Thyroid gland (tissue), 4 donors: ENCODE measurements at regions not wholly inside any gene's neighbourhood (a gene's known extent, or its start where the extent isn't known, plus 50 kb on each side); places are given as distances from the start of the nearest gene placed in this dataset.

Experiments
- DNase-seq, 2 donors: peaks; one replicate each; pipeline ENCODE4 v3.0.0-alpha.2; 2019
- H3K27ac ChIP-seq, 3 donors: fragments of 200-600 bp; sonication (generic); 1 replicate in 2 of 3; 2 replicates in 1 of 3; pipeline ENCODE4 v1.5.1; 2016 to 2019; ENCODE audit warnings: mild to moderate bottlenecking in 1 of 3, moderate library complexity in 1 of 3
- H3K27me3 ChIP-seq: fragments of 200-600 bp; sonication (generic); one replicate; pipeline ENCODE4 v1.5.1; 2019
- H3K36me3 ChIP-seq, 2 donors: fragments of 200-600 bp; sonication (generic); one replicate each; pipeline ENCODE4 v1.5.1; 2016 to 2019
- H3K4me1 ChIP-seq, 2 donors: fragments of 200-600 bp; sonication (generic); one replicate each; pipeline ENCODE4 v1.5.1; 2017 to 2019
- H3K4me3 ChIP-seq, 3 donors: fragments of 200-600 bp; sonication (generic); replicated peaks in 1 of 3; 1 replicate in 2 of 3; 2 replicates in 1 of 3; pipeline ENCODE4 v1.5.1; 2016; ENCODE audit warnings: mild to moderate bottlenecking in 1 of 3
- H3K9me3 ChIP-seq: fragments of 200-600 bp; sonication (generic); one replicate; pipeline ENCODE4 v1.5.1; 2017
- POLR2A ChIP-seq, 2 donors: fragments of 450-650 bp; IDR thresholded peaks; one replicate each; pipeline ENCODE4 v1.6.1; 2017; ENCODE audit warnings: antibody characterized with exemption in 2 of 2, mild to moderate bottlenecking in 2 of 2, moderate library complexity in 1 of 2
- WGBS, 2 donors: methylation state at CpG; one replicate each; pipeline ENCODE4 v1.1.5; 2017; 5-methylcytosine and 5-hydroxymethylcytosine counted together
- intact Hi-C: fragments of 100-400 bp; cut with DNase I; formaldehyde crosslinking; loops from one replicate; pipeline ENCODE4 v1.15.1; 2023
- TF ChIP-seq, protein P1 (sequence below), 6 experiments: fragments of 200-600 bp in 3 of 6; fragments of 450-650 bp in 3 of 6; sonication (generic) in 3 of 6; IDR thresholded peaks; one replicate each; pipeline ENCODE4 v1.5.1; 2016 to 2019; ENCODE audit warnings: antibody characterized with exemption in 6 of 6, mild to moderate bottlenecking in 2 of 6, inconsistent platforms in 1 of 6, moderate library complexity in 1 of 6

- 71 to 87% methylated on average over 5 of the region's 5 CpGs for WGBS, 2 donors
- no peaks in the 10 kb centered on the region for H3K9me3 ChIP-seq
- intact Hi-C loops = no loop called here
- H3K4me3 ChIP-seq = no peak overlapping the region
- H3K27ac ChIP-seq = no peak overlapping the region
- H3K27me3 ChIP-seq = no peaks in the 10 kb centered on the region
- no peaks in the 10 kb centered on the region for H3K36me3 ChIP-seq
- TF ChIP-seq, protein P1, sequence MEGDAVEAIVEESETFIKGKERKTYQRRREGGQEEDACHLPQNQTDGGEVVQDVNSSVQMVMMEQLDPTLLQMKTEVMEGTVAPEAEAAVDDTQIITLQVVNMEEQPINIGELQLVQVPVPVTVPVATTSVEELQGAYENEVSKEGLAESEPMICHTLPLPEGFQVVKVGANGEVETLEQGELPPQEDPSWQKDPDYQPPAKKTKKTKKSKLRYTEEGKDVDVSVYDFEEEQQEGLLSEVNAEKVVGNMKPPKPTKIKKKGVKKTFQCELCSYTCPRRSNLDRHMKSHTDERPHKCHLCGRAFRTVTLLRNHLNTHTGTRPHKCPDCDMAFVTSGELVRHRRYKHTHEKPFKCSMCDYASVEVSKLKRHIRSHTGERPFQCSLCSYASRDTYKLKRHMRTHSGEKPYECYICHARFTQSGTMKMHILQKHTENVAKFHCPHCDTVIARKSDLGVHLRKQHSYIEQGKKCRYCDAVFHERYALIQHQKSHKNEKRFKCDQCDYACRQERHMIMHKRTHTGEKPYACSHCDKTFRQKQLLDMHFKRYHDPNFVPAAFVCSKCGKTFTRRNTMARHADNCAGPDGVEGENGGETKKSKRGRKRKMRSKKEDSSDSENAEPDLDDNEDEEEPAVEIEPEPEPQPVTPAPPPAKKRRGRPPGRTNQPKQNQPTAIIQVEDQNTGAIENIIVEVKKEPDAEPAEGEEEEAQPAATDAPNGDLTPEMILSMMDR (IDR thresholded peaks at IDR 0.05) = no peak
- no peak for TF ChIP-seq POLR2A (IDR thresholded peaks at IDR 0.05)
- DNase-seq = no peak
- no peaks in the 10 kb centered on the region for H3K4me1 ChIP-seq
These were observed 1676.8 kb upstream of the PCDH7 start for GRCh38 chr4:29043411-29043810.

- no peak for DNase-seq
- Histone ChIP-seq H3K27ac (no peak overlapping the region), H3K27me3 (no peaks in the 10 kb centered on the region), H3K4me1 (no peaks in the 10 kb centered on the region), H3K36me3 (no peaks in the 10 kb centered on the region), H3K4me3 (no peak overlapping the region), H3K9me3 (no peaks in the 10 kb centered on the region)
- intact Hi-C loops = no loop called here
- no peak for TF ChIP-seq POLR2A (IDR thresholded peaks at IDR 0.05)
- TF ChIP-seq, protein P1 (IDR thresholded peaks at IDR 0.05) = no peak
- whole genome bisulfite sequencing, 2 donors = 38 to 55% methylated on average over 2 of the region's 2 CpGs
These were observed 1674.0 kb upstream of the PCDH7 start for GRCh38 chr4:29046186-29046585.

DNA sequence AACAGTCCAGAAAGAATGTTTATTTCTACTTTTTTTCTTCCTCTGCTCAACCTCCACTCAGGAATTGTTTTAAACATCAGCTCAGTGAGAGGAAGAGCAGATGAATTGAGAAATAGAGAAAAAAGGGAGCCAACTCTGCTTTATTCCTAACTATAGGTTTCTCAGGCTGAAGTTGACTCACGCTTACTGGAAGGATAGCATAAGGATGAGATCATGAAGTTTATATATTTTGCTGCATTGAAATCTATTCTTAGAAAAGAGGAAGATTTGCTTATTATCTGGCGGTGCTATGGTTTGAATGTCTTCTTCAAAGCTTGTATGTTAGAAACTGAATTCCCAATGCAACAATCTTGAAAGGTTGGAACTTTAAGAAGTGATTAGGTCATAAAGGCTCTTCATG, 1673.4 kb upstream of the PCDH7 start:
- H3K27ac ChIP-seq = no peak overlapping the region
- no peak for TF ChIP-seq POLR2A (IDR thresholded peaks at IDR 0.05)
- TF ChIP-seq, protein P1 (IDR thresholded peaks at IDR 0.05) = no peak
- H3K36me3 ChIP-seq = no peaks in the 10 kb centered on the region
- intact Hi-C loops = no loop called here
- WGBS, 2 donors = 81 to 85% methylated on average over 2 of the region's 2 CpGs
- no peak for DNase-seq
- no peaks in the 10 kb centered on the region for H3K27me3 ChIP-seq
- no peaks in the 10 kb centered on the region for H3K9me3 ChIP-seq
- H3K4me3 ChIP-seq = no peak overlapping the region
- no peaks in the 10 kb centered on the region for H3K4me1 ChIP-seq

- Histone ChIP-seq H3K36me3 (no peaks in the 10 kb centered on the region), H3K4me3 (no peak overlapping the region), H3K27me3 (no peaks in the 10 kb centered on the region), H3K4me1 (no peaks in the 10 kb centered on the region), H3K9me3 (no peaks in the 10 kb centered on the region), H3K27ac (no peak overlapping the region)
- WGBS, 2 donors = 84 to 86% methylated on average over 18 to 25 of the region's 28 CpGs
- no peak for DNase-seq
- TF ChIP-seq POLR2A (IDR thresholded peaks at IDR 0.05) = no peak
- TF ChIP-seq, protein P1 (IDR thresholded peaks at IDR 0.05) = no peak
- intact Hi-C loops = no loop called here
These were observed 1672.7 kb upstream of the PCDH7 start for GRCh38 chr4:29047341-29048041.

- intact Hi-C loops = no loop called here
- Histone ChIP-seq H3K27ac (no peak overlapping the region), H3K36me3 (no peaks in the 10 kb centered on the region), H3K9me3 (no peaks in the 10 kb centered on the region), H3K27me3 (no peaks in the 10 kb centered on the region), H3K4me1 (no peaks in the 10 kb centered on the region), H3K4me3 (no peak overlapping the region)
- DNase-seq = no peak
- 70 to 72% methylated on average over 4 of the region's 4 CpGs for WGBS, 2 donors
- TF ChIP-seq POLR2A (IDR thresholded peaks at IDR 0.05) = no peak
- TF ChIP-seq, protein P1 (IDR thresholded peaks at IDR 0.05) = no peak
These were observed 1668.7 kb upstream of the PCDH7 start for GRCh38 chr4:29051381-29051965.
